Endothelial cell of umbilical vein (primary cell): ENCODE measurements at regions not wholly inside any gene's neighbourhood (a gene's known extent, or its start where the extent isn't known, plus 50 kb on each side); places are given as distances from the start of the nearest gene placed in this dataset.

Experiments used
- EZH2 ChIP-seq: IDR thresholded peaks from 2 replicates; pipeline ENCODE4 v1.6.1; 2012; ENCODE audit warnings: borderline replicate concordance, low read depth, mild to moderate bottlenecking, moderate library complexity, low read length, inconsistent platforms; ENCODE audit not compliant: severe bottlenecking
- FOS ChIP-seq: IDR thresholded peaks from 2 replicates; pipeline ENCODE4 v1.6.1; 2011; ENCODE audit warnings: mild to moderate bottlenecking, low read length, moderate library complexity, borderline replicate concordance; ENCODE audit not compliant: insufficient read depth
- JUN ChIP-seq: IDR thresholded peaks from 2 replicates; pipeline ENCODE4 v1.6.1; 2011; ENCODE audit warnings: borderline replicate concordance, low read depth; ENCODE audit not compliant: insufficient read length, insufficient read depth
- MYC ChIP-seq: IDR thresholded peaks from one replicate; pipeline ENCODE4 v1.6.1; 2011; ENCODE audit warnings: mild to moderate bottlenecking, low read depth, low read length
- POLR2A ChIP-seq: IDR thresholded peaks from 2 replicates; pipeline ENCODE4 v1.6.1; 2012; ENCODE audit warnings: low read depth, mild to moderate bottlenecking, control low read depth, low read length
- POLR2AphosphoS5 ChIP-seq: IDR thresholded peaks from 2 replicates; pipeline ENCODE4 v1.6.1; 2012; ENCODE audit warnings: low read depth, mild to moderate bottlenecking, control low read depth, low read length, moderate library complexity; ENCODE audit not compliant: insufficient read depth
- TF ChIP-seq, protein P1 (sequence below), 2 donors: IDR thresholded peaks; 1 replicate in 1 of 2; 2 replicates in 1 of 2; pipeline ENCODE4 v1.5.1; 2011; ENCODE audit warnings: low read length in 2 of 2, mild to moderate bottlenecking in 2 of 2, moderate library complexity in 2 of 2, control low read depth in 1 of 2, inconsistent platforms in 1 of 2, low read depth in 1 of 2; ENCODE audit not compliant: insufficient read depth in 1 of 2; ENCODE audit errors: extremely low read depth in 1 of 2
- TF ChIP-seq, protein P2 (sequence below): IDR thresholded peaks from 2 replicates; pipeline ENCODE4 v1.6.1; 2011; ENCODE audit not compliant: insufficient read depth, insufficient read length

DNA sequence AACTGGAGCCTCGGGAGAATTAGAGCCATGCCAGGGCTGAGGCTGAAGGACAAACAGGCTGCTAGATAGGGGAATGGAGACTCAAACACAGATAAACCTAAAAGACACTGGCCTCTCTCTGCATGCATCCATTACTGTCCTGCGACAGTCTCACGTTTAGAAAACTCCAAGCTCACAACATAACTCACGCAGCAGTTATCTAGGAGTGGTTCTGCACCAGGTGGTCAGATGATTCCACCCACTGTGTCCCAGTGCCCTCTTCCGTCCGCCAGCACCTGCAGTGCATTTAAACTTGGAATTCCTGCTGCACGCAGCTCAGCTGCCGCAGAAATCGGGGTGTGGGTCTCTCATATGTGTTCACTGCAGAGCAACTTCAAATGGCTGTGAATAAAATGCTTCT, 272.6 kb upstream of the IRX2 start:
- TF ChIP-seq, protein P1, sequence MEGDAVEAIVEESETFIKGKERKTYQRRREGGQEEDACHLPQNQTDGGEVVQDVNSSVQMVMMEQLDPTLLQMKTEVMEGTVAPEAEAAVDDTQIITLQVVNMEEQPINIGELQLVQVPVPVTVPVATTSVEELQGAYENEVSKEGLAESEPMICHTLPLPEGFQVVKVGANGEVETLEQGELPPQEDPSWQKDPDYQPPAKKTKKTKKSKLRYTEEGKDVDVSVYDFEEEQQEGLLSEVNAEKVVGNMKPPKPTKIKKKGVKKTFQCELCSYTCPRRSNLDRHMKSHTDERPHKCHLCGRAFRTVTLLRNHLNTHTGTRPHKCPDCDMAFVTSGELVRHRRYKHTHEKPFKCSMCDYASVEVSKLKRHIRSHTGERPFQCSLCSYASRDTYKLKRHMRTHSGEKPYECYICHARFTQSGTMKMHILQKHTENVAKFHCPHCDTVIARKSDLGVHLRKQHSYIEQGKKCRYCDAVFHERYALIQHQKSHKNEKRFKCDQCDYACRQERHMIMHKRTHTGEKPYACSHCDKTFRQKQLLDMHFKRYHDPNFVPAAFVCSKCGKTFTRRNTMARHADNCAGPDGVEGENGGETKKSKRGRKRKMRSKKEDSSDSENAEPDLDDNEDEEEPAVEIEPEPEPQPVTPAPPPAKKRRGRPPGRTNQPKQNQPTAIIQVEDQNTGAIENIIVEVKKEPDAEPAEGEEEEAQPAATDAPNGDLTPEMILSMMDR (IDR thresholded peaks at IDR 0.05; ENCODE audit: extremely low read depth in 1 of 2, insufficient read depth in 1 of 2, low read depth in 1 of 2, low read length in 2 of 2): no peak
- no peak for TF ChIP-seq EZH2
- no peak for TF ChIP-seq POLR2A
- TF ChIP-seq JUN: no peak
- no peak for TF ChIP-seq POLR2AphosphoS5
- TF ChIP-seq, protein P2, sequence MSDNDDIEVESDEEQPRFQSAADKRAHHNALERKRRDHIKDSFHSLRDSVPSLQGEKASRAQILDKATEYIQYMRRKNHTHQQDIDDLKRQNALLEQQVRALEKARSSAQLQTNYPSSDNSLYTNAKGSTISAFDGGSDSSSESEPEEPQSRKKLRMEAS: no peak
- no peak for TF ChIP-seq MYC
- no peak for TF ChIP-seq FOS
